ENCODE measurements at regions not wholly inside any gene's neighbourhood (a gene's known extent, or its start where the extent isn't known, plus 50 kb on each side); places are given as distances from the start of the nearest gene placed in this dataset.

- no peak for TF ChIP-seq CTCF (IDR thresholded peaks at IDR 0.05)
Measured at GRCh38 chr1:228884196-228884595, 148.9 kb downstream of the RHOU start.

- TF ChIP-seq CTCF (IDR thresholded peaks at IDR 0.05) = no peak
Measured at GRCh38 chr1:228884615-228885566, 149.6 kb downstream of the RHOU start.

GRCh38 chr1:228885845-228886244 lies 150.6 kb downstream of the RHOU start:
- TF ChIP-seq CTCF (IDR thresholded peaks at IDR 0.05) = no peak

- TF ChIP-seq CTCF (IDR thresholded peaks at IDR 0.05) = no peak
Measured at GRCh38 chr1:228887101-228887500, 151.8 kb downstream of the RHOU start.

- TF ChIP-seq CTCF (IDR thresholded peaks at IDR 0.05) = no peak
Measured at GRCh38 chr1:228887960-228888359, 152.7 kb downstream of the RHOU start.

GRCh38 chr1:228889289-228889688 lies 154.0 kb downstream of the RHOU start:
- TF ChIP-seq CTCF (IDR thresholded peaks at IDR 0.05) = no peak

GRCh38 chr1:228891272-228892034 lies 156.2 kb downstream of the RHOU start:
- no peak for TF ChIP-seq CTCF (IDR thresholded peaks at IDR 0.05)
